ENCODE measurements at regions not wholly inside any gene's neighbourhood (a gene's known extent, or its start where the extent isn't known, plus 50 kb on each side); places are given as distances from the start of the nearest gene placed in this dataset.

DNA sequence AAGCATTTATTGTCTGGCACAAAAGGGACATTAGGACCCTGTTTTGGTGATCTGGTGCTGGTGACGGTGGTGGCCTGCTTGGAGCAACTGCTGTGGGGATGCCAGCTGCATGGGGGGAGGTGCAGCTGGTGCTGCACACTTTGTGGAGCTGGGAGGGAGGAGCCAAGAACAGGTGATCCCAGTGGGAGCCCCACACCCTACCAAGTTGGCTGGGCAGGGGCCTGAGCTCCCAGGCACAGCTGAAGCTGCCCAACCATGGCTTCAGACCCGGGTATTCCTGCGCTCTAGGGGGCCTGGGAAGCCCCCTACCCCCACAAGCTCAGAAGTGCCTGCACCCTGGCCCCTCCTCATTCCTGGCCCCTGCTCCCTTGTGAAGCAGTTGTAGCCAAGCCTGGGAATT, 1512.5 kb downstream of the TECRL start:
- intact Hi-C loops (cut with DNase I), result no loop called here
- Histone ChIP-seq H3K36me3 (no peaks in the 10 kb centered on the region), H3K4me1 (replicated peaks) (no peaks in the 10 kb centered on the region), H3K27ac (no peak overlapping the region), H3K4me3 (no peak overlapping the region), H3K9me3 (no peaks in the 10 kb centered on the region), H3K27me3 (replicated peaks; ENCODE audit: insufficient read depth) (no peaks in the 10 kb centered on the region)
- no peak for TF ChIP-seq POLR2A (IDR thresholded peaks at IDR 0.05)
- TF ChIP-seq POLR2AphosphoS5 (IDR thresholded peaks at IDR 0.05), result no peak
- TF ChIP-seq, protein P1, sequence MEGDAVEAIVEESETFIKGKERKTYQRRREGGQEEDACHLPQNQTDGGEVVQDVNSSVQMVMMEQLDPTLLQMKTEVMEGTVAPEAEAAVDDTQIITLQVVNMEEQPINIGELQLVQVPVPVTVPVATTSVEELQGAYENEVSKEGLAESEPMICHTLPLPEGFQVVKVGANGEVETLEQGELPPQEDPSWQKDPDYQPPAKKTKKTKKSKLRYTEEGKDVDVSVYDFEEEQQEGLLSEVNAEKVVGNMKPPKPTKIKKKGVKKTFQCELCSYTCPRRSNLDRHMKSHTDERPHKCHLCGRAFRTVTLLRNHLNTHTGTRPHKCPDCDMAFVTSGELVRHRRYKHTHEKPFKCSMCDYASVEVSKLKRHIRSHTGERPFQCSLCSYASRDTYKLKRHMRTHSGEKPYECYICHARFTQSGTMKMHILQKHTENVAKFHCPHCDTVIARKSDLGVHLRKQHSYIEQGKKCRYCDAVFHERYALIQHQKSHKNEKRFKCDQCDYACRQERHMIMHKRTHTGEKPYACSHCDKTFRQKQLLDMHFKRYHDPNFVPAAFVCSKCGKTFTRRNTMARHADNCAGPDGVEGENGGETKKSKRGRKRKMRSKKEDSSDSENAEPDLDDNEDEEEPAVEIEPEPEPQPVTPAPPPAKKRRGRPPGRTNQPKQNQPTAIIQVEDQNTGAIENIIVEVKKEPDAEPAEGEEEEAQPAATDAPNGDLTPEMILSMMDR (IDR thresholded peaks at IDR 0.05), result no peak
- 69% methylated on average over 1 of the region's 3 CpGs for WGBS
- DNase-seq (ENCODE audit: low spot score), result no peak

DNA sequence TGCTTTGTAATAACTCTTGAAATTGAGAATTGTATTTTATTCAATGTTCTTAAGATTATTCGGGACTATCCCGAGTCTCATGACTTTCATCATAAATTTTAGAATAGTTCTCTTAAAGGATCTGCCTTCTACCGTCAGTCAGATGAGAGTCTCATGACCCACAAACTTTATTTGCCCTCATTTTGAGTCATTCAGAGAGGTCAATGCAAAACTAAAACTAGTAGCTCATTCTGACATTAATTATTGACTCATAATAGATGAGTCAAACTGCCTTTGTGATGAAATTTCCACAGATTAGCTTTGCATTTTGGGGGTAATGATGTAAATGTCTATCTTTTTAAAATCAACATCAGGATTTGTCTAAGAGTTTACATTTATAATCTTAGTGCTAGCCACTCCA, 1527.3 kb downstream of the TECRL start:
- no peak overlapping the region for H3K4me3 ChIP-seq
- intact Hi-C loops (cut with DNase I), result no loop called here
- H3K4me1 ChIP-seq (replicated peaks), result no peaks in the 10 kb centered on the region
- TF ChIP-seq POLR2A (IDR thresholded peaks at IDR 0.05), result no peak
- TF ChIP-seq, protein P1 (IDR thresholded peaks at IDR 0.05), result no peak
- TF ChIP-seq POLR2AphosphoS5 (IDR thresholded peaks at IDR 0.05), result no peak
- H3K27ac ChIP-seq, result no peak overlapping the region
- H3K27me3 ChIP-seq (replicated peaks; ENCODE audit: insufficient read depth), result no peaks in the 10 kb centered on the region
- 87% methylated on average over 3 of the region's 3 CpGs for WGBS
- H3K9me3 ChIP-seq, result no peaks in the 10 kb centered on the region
- no peak for DNase-seq (ENCODE audit: low spot score)
- no peaks in the 10 kb centered on the region for H3K36me3 ChIP-seq

DNA sequence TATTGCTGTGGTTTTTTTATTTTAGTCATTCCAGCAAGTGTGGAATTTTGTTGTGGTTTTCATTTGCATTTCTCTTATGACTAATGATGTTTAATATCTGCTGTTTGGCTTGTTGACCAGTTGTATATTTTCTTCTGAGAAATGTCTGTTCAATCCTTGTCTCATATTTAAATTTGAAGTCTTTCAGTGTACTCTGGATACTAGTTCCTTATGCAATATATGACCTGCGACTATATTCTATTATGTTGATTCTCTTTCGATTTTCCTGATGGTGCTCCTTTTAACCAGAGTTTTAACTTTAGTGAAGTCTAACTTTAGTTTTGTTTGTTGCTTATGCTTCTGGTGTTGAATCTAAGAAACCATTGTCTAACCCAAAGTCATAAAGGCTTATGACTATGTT, 1528.0 kb downstream of the TECRL start:
- WGBS, result 92% methylated on average over 2 of the region's 2 CpGs
- no peaks in the 10 kb centered on the region for H3K27me3 ChIP-seq (replicated peaks; ENCODE audit: insufficient read depth)

DNA sequence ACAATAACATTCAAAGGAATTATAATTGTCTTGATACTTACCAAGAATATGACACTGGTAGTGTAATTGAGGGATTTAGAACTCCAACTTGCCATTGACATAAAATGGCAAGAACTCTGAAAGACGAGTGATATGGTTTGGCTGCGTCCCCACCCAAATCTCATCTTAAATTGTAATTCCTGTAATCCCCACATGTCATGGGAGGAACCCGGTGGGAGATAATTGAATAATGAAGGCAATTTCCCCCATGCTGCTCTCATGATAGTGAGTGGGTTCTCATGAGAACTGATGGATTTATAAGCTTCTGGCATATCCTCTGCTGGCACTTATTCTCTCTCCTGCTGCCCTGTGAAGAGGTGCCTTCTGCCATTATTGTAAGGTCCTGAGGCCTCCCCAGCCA, 1536.4 kb downstream of the TECRL start:
- H3K36me3 ChIP-seq, result no peaks in the 10 kb centered on the region
- intact Hi-C loops (cut with DNase I), result no loop called here
- no peak for DNase-seq (ENCODE audit: low spot score)
- TF ChIP-seq, protein P1 (IDR thresholded peaks at IDR 0.05), result no peak
- no peak for TF ChIP-seq POLR2A (IDR thresholded peaks at IDR 0.05)
- no peak for TF ChIP-seq POLR2AphosphoS5 (IDR thresholded peaks at IDR 0.05)
- 85% methylated on average over 3 of the region's 3 CpGs for WGBS
- no peak overlapping the region for H3K27ac ChIP-seq
- H3K27me3 ChIP-seq (replicated peaks; ENCODE audit: insufficient read depth), result no peaks in the 10 kb centered on the region
- H3K4me3 ChIP-seq, result no peak overlapping the region
- no peaks in the 10 kb centered on the region for H3K4me1 ChIP-seq (replicated peaks)
- H3K9me3 ChIP-seq, result no peaks in the 10 kb centered on the region

More for the DNA sequence above, 1528.0 kb downstream of the TECRL start:
- intact Hi-C loops (cut with DNase I), result no loop called here
- TF ChIP-seq, protein P1 (IDR thresholded peaks at IDR 0.05), result no peak
- no peak for TF ChIP-seq POLR2A (IDR thresholded peaks at IDR 0.05)
- no peak for TF ChIP-seq POLR2AphosphoS5 (IDR thresholded peaks at IDR 0.05)
- no peak overlapping the region for H3K27ac ChIP-seq
- H3K4me3 ChIP-seq, result no peak overlapping the region
- H3K4me1 ChIP-seq (replicated peaks), result no peaks in the 10 kb centered on the region
- no peaks in the 10 kb centered on the region for H3K36me3 ChIP-seq
- DNase-seq (ENCODE audit: low spot score), result no peak
- H3K9me3 ChIP-seq, result no peaks in the 10 kb centered on the region

DNA sequence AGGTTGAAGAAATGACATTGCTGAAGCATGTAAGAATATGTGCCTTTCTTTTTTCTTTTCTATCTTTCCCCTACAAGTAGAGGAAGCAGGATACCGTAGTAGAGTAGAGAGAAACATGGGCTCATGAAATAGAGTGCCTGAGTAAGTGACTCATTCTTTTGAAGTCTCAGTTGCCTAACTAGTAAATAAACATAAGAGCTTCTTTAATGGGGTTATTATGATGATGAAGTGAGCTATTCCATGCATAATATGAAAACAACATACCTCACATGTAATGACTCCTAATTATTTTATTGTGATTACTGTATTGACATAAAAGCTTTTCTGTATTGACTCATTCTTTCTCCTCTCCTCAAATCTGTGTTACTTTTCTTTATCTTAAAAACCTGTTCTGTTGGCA, 1538.2 kb downstream of the TECRL start:
- intact Hi-C loops (cut with DNase I), result no loop called here
- DNase-seq (ENCODE audit: low spot score), result no peak
- WGBS, result 30% methylated on average over 1 of the region's 1 CpG

More for the DNA sequence above, 1538.2 kb downstream of the TECRL start:
- Histone ChIP-seq H3K27ac (no peak overlapping the region), H3K4me1 (replicated peaks) (no peaks in the 10 kb centered on the region), H3K9me3 (no peaks in the 10 kb centered on the region), H3K27me3 (replicated peaks; ENCODE audit: insufficient read depth) (no peaks in the 10 kb centered on the region), H3K36me3 (no peaks in the 10 kb centered on the region), H3K4me3 (no peak overlapping the region)
- TF ChIP-seq POLR2A (IDR thresholded peaks at IDR 0.05) (no peak), POLR2AphosphoS5 (IDR thresholded peaks at IDR 0.05) (no peak)
- TF ChIP-seq, protein P1 (IDR thresholded peaks at IDR 0.05), result no peak

Measured in prostate gland (tissue), 2 donors.